HEK293 (cell line): ENCODE measurements at regions not wholly inside any gene's neighbourhood (a gene's known extent, or its start where the extent isn't known, plus 50 kb on each side); places are given as distances from the start of the nearest gene placed in this dataset.

Experiments used
- CTCF ChIA-PET: fragments of 350-600 bp; formaldehyde crosslinking; extraction: SDS; loops from one replicate; lab custom pipeline; 2021; ENCODE audit warnings: antibody characterized with exemption; lab: Yijun Ruan, JAX
- POLR2A ChIA-PET: fragments of 300-600 bp; formaldehyde crosslinking; extraction: SDS; loops from one replicate; lab custom pipeline; 2020; ENCODE audit warnings: antibody characterized with exemption, inconsistent platforms; lab: Yijun Ruan, JAX
- H3K27ac ChIP-seq: fragments of 200-500 bp; sonication (Bioruptor generic); 2 replicates; pipeline ENCODE4 v1.5.1; 2014; ENCODE audit warnings: low read depth, low read length, control low read depth, inconsistent platforms; ENCODE audit errors: extremely low read depth
- H3K36me3 ChIP-seq, 2 experiments: fragments of 200-500 bp in 1 of 2; sonication (Bioruptor generic) in 1 of 2; 1 replicate in 1 of 2; 2 replicates in 1 of 2; pipeline ENCODE4 v1.5.1; 2014 to 2017; ENCODE audit warnings: inconsistent platforms in 2 of 2, low read length in 2 of 2; ENCODE audit not compliant: control insufficient read depth in 2 of 2, insufficient read depth in 1 of 2
- H3K4me1 ChIP-seq: fragments of 200-500 bp; sonication (Bioruptor generic); 2 replicates; pipeline ENCODE4 v1.5.1; 2014; ENCODE audit warnings: mild to moderate bottlenecking, low read length, inconsistent platforms; ENCODE audit not compliant: control insufficient read depth, insufficient read depth
- H3K4me3 ChIP-seq: 2 replicates; pipeline ENCODE4 v1.5.1; 2011; ENCODE audit warnings: low read depth, mild to moderate bottlenecking, control low read depth, low read length, moderate library complexity
- H3K9me3 ChIP-seq: fragments of 200-500 bp; sonication (Bioruptor generic); 2 replicates; pipeline ENCODE4 v1.5.1; 2014; ENCODE audit warnings: low read depth, low read length, inconsistent platforms; ENCODE audit not compliant: control insufficient read depth, insufficient read depth
- ATF2 ChIP-seq: fragments of 450-650 bp; formaldehyde crosslinking; IDR thresholded peaks from 2 replicates; pipeline ENCODE4 v1.5.1; 2016; ENCODE audit warnings: missing biosample characterization, missing genetic modification characterization, low read depth
- HOXA7 ChIP-seq: sonication (generic); formaldehyde crosslinking; IDR thresholded peaks from 2 replicates; pipeline ENCODE4 v1.8.1; 2022; ENCODE audit warnings: missing genetic modification reagents, borderline replicate concordance
- HOXD13 ChIP-seq: sonication (generic); formaldehyde crosslinking; IDR thresholded peaks from 2 replicates; pipeline ENCODE4 v1.8.0; 2022; ENCODE audit warnings: missing genetic modification reagents, borderline replicate concordance
- KLF16 ChIP-seq: fragments of 450-650 bp; formaldehyde crosslinking; IDR thresholded peaks from 2 replicates; pipeline ENCODE4 v1.5.1; 2017; ENCODE audit warnings: missing biosample characterization, missing genetic modification characterization
- OSR2 ChIP-seq: fragments of 450-650 bp; formaldehyde crosslinking; IDR thresholded peaks from 2 replicates; pipeline ENCODE4 v1.5.1; 2016; ENCODE audit warnings: missing biosample characterization, missing genetic modification characterization
- OVOL3 ChIP-seq: fragments of 450-650 bp; formaldehyde crosslinking; IDR thresholded peaks from 2 replicates; pipeline ENCODE4 v1.5.1; 2016; ENCODE audit warnings: missing biosample characterization, missing genetic modification characterization
- SCRT1 ChIP-seq: fragments of 450-650 bp; formaldehyde crosslinking; IDR thresholded peaks from 2 replicates; pipeline ENCODE4 v1.5.1; 2016; ENCODE audit warnings: missing biosample characterization, missing genetic modification characterization, borderline replicate concordance
- SP3 ChIP-seq: fragments of 450-650 bp; formaldehyde crosslinking; IDR thresholded peaks from 2 replicates; pipeline ENCODE4 v1.5.1; 2016; ENCODE audit warnings: missing biosample characterization, missing genetic modification characterization
- SP7 ChIP-seq: fragments of 450-650 bp; formaldehyde crosslinking; IDR thresholded peaks from 2 replicates; pipeline ENCODE4 v1.5.1; 2016; ENCODE audit warnings: missing biosample characterization, missing genetic modification characterization
- ZBTB1 ChIP-seq: fragments of 450-650 bp; formaldehyde crosslinking; IDR thresholded peaks from 2 replicates; pipeline ENCODE4 v1.5.1; 2016; ENCODE audit warnings: missing biosample characterization, missing genetic modification characterization
- ZBTB21 ChIP-seq: fragments of 450-650 bp; formaldehyde crosslinking; IDR thresholded peaks from 2 replicates; pipeline ENCODE4 v1.5.1; 2017; ENCODE audit warnings: missing biosample characterization, missing genetic modification characterization
- ZBTB48 ChIP-seq: fragments of 450-650 bp; formaldehyde crosslinking; IDR thresholded peaks from 2 replicates; pipeline ENCODE4 v1.5.1; 2016; ENCODE audit warnings: missing biosample characterization, missing genetic modification characterization
- ZFHX2 ChIP-seq: fragments of 450-650 bp; formaldehyde crosslinking; conservative IDR thresholded peaks from 2 replicates; pipeline ENCODE4 v1.5.1; 2016; ENCODE audit warnings: missing biosample characterization, missing genetic modification characterization
- ZFP37 ChIP-seq: fragments of 450-650 bp; formaldehyde crosslinking; IDR thresholded peaks from 2 replicates; pipeline ENCODE4 v1.5.1; 2016; ENCODE audit warnings: missing biosample characterization, missing genetic modification characterization
- ZNF114 ChIP-seq: fragments of 450-650 bp; formaldehyde crosslinking; IDR thresholded peaks from 2 replicates; pipeline ENCODE4 v1.5.0; 2017; ENCODE audit warnings: missing biosample characterization, missing genetic modification characterization
- ZNF133 ChIP-seq: fragments of 450-650 bp; formaldehyde crosslinking; IDR thresholded peaks from 2 replicates; pipeline ENCODE4 v1.5.1; 2016; ENCODE audit warnings: missing biosample characterization, missing genetic modification characterization
- ZNF138 ChIP-seq: fragments of 450-650 bp; formaldehyde crosslinking; IDR thresholded peaks from 2 replicates; pipeline ENCODE4 v1.5.1; 2016; ENCODE audit warnings: missing biosample characterization, missing genetic modification characterization, borderline replicate concordance
- ZNF140 ChIP-seq: fragments of 450-650 bp; formaldehyde crosslinking; IDR thresholded peaks from 2 replicates; pipeline ENCODE4 v1.5.1; 2016; ENCODE audit warnings: missing biosample characterization, missing genetic modification characterization
- ZNF146 ChIP-seq: fragments of 450-650 bp; formaldehyde crosslinking; IDR thresholded peaks from 2 replicates; pipeline ENCODE4 v1.5.1; 2016; ENCODE audit warnings: missing biosample characterization, missing genetic modification characterization
- ZNF16 ChIP-seq: fragments of 450-650 bp; formaldehyde crosslinking; IDR thresholded peaks from 2 replicates; pipeline ENCODE4 v1.5.1; 2016; ENCODE audit warnings: low read depth, missing biosample characterization, missing genetic modification characterization
- ZNF175 ChIP-seq: fragments of 450-650 bp; formaldehyde crosslinking; IDR thresholded peaks from 2 replicates; pipeline ENCODE4 v1.5.1; 2016; ENCODE audit warnings: missing biosample characterization, missing genetic modification characterization
- ZNF202 ChIP-seq: fragments of 450-650 bp; formaldehyde crosslinking; IDR thresholded peaks from 2 replicates; pipeline ENCODE4 v1.5.1; 2016; ENCODE audit warnings: missing biosample characterization, missing genetic modification characterization, borderline replicate concordance
- ZNF221 ChIP-seq: fragments of 450-650 bp; formaldehyde crosslinking; IDR thresholded peaks from 2 replicates; pipeline ENCODE4 v1.5.1; 2017; ENCODE audit warnings: missing biosample characterization, missing genetic modification characterization, borderline replicate concordance
- ZNF341 ChIP-seq: fragments of 450-650 bp; formaldehyde crosslinking; IDR thresholded peaks from 2 replicates; pipeline ENCODE4; 2016; ENCODE audit warnings: low read depth, missing biosample characterization, missing genetic modification characterization
- ZNF350 ChIP-seq: fragments of 450-650 bp; formaldehyde crosslinking; IDR thresholded peaks from 2 replicates; pipeline ENCODE4 v1.5.0; 2017; ENCODE audit warnings: missing biosample characterization, mild to moderate bottlenecking, missing genetic modification characterization
- ZNF48 ChIP-seq: fragments of 450-650 bp; formaldehyde crosslinking; IDR thresholded peaks from 2 replicates; pipeline ENCODE4 v1.5.1; 2016; ENCODE audit warnings: missing biosample characterization, missing genetic modification characterization
- ZNF510 ChIP-seq: fragments of 450-650 bp; formaldehyde crosslinking; IDR thresholded peaks from 2 replicates; pipeline ENCODE4 v1.5.1; 2018; ENCODE audit warnings: mild to moderate bottlenecking, missing genetic modification characterization, missing biosample characterization; ENCODE audit not compliant: insufficient replicate concordance
- ZNF513 ChIP-seq: fragments of 450-650 bp; IDR thresholded peaks from 2 replicates; pipeline ENCODE4 v1.5.1; 2018; ENCODE audit warnings: missing biosample characterization, missing genetic modification characterization
- ZNF549 ChIP-seq: fragments of 450-650 bp; IDR thresholded peaks from 2 replicates; pipeline ENCODE4 v1.5.1; 2018; ENCODE audit warnings: missing biosample characterization, missing genetic modification characterization, mild to moderate bottlenecking, inconsistent platforms, moderate library complexity
- ZNF626 ChIP-seq: fragments of 450-650 bp; sonication (Bioruptor Pico); formaldehyde crosslinking; IDR thresholded peaks from 2 replicates; pipeline ENCODE4 v1.5.1; 2018; ENCODE audit warnings: missing biosample characterization, missing genetic modification characterization, inconsistent platforms
- ZNF629 ChIP-seq: fragments of 450-650 bp; formaldehyde crosslinking; IDR thresholded peaks from 2 replicates; pipeline ENCODE4 v1.5.1; 2017; ENCODE audit warnings: missing biosample characterization, missing genetic modification characterization
- ZNF639 ChIP-seq: fragments of 450-650 bp; formaldehyde crosslinking; IDR thresholded peaks from 2 replicates; pipeline ENCODE4 v1.5.1; 2016; ENCODE audit warnings: missing biosample characterization, missing genetic modification characterization
- ZNF670 ChIP-seq: fragments of 450-650 bp; formaldehyde crosslinking; IDR thresholded peaks from 2 replicates; pipeline ENCODE4 v1.5.1; 2016; ENCODE audit warnings: missing biosample characterization, missing genetic modification characterization, low read depth
- ZNF792 ChIP-seq: fragments of 450-650 bp; formaldehyde crosslinking; IDR thresholded peaks from 2 replicates; pipeline ENCODE4 v1.5.1; 2016; ENCODE audit warnings: missing biosample characterization, missing genetic modification characterization
- ZNF830 ChIP-seq: fragments of 450-650 bp; IDR thresholded peaks from 2 replicates; pipeline ENCODE4 v1.5.0; 2018; ENCODE audit warnings: missing biosample characterization, missing genetic modification characterization, low read depth, mild to moderate bottlenecking, moderate library complexity
- ZSCAN30 ChIP-seq: fragments of 450-650 bp; IDR thresholded peaks from 2 replicates; pipeline ENCODE4 v1.5.1; 2018; ENCODE audit warnings: missing biosample characterization, mild to moderate bottlenecking, missing genetic modification characterization, moderate library complexity

GRCh38 chr17:71180801-71181385 is 939.9 kb upstream of the SOX9 start:
- H3K4me1 ChIP-seq: peaks cover 34% of the 10 kb centered on the region
- peak overlapping the region; percentile 73 for H3K27ac ChIP-seq
- ChIA-PET CTCF (interaction anchor here (0.8 kb wide), 1 partner anchor 21 kb away, joined by 4 read pairs; no protein-coding TSS in a partner anchor), POLR2A (no interaction called here)
- no peaks in the 10 kb centered on the region for H3K9me3 ChIP-seq
- no peaks in the 10 kb centered on the region for H3K36me3 ChIP-seq
- no peak overlapping the region for H3K4me3 ChIP-seq
- 0 out of 2 replicates have a peak, but pooled peaks have one; percentile 34 for TF ChIP-seq KLF16 (tag by site-specific recombination)
- TF ChIP-seq ZNF350 (tag by site-specific recombination): no peak
- no peak for TF ChIP-seq ZNF549
- TF ChIP-seq ZNF639 (tag by site-specific recombination): 0 out of 2 replicates have a peak, but pooled peaks have one; percentile 15
- TF ChIP-seq SP7 (tag by site-specific recombination): peak; percentile 86
- no peak for TF ChIP-seq ZNF510
- peak; percentile 91 for TF ChIP-seq ZSCAN30 (tag by site-specific recombination)
- TF ChIP-seq ZBTB1 (tag by site-specific recombination): peak; percentile 76; the same call in 1 of the 2 replicates
- no peak for TF ChIP-seq ZFP37 (tag by site-specific recombination)
- peak; percentile 65; the same call in 1 of the 2 replicates for TF ChIP-seq ZNF792 (tag by site-specific recombination)
- TF ChIP-seq ZNF138: no peak
- no peak for TF ChIP-seq ZNF16 (tag by site-specific recombination)
- TF ChIP-seq ZNF146: no peak
- TF ChIP-seq HOXD13: peak; percentile 69; the same call in 1 of the 2 replicates
- TF ChIP-seq SCRT1: peak; percentile 25; the same call in 1 of the 2 replicates
- TF ChIP-seq ZNF670 (tag by site-specific recombination): no peak
- no peak for TF ChIP-seq ZBTB48 (tag by site-specific recombination)
- TF ChIP-seq ZNF513 (tag by site-specific recombination): peak; percentile 36; the same call in 1 of the 2 replicates
- TF ChIP-seq ZNF48 (tag by site-specific recombination): no peak
- no peak for TF ChIP-seq ZNF202 (tag by site-specific recombination)
- peak; percentile 80 for TF ChIP-seq OSR2 (tag by site-specific recombination)
- peak; percentile 99 for TF ChIP-seq OVOL3 (tag by site-specific recombination)
- 0 out of 2 replicates have a peak, but pooled peaks have one; percentile 55 for TF ChIP-seq ZNF629
- no peak for TF ChIP-seq ZNF830 (tag by site-specific recombination)
- no peak for TF ChIP-seq SP3 (tag by site-specific recombination)
- no peak for TF ChIP-seq ZBTB21 (tag by site-specific recombination)
- TF ChIP-seq ZNF140 (tag by site-specific recombination): no peak
- no peak for TF ChIP-seq HOXA7
- no peak for TF ChIP-seq ZNF626 (tag by site-specific recombination)
- TF ChIP-seq ATF2 (tag by site-specific recombination): peak; percentile 56
- no peak for TF ChIP-seq ZNF221
- TF ChIP-seq ZFHX2 (tag by site-specific recombination): no peak
- TF ChIP-seq ZNF133 (tag by site-specific recombination): no peak; the same call in 1 of the 2 replicates
- TF ChIP-seq ZNF175: no peak
- no peak for TF ChIP-seq ZNF341 (tag by site-specific recombination)
- TF ChIP-seq ZNF114 (tag by site-specific recombination): no peak
